A549 (cell line): ENCODE measurements at regions not wholly inside any gene's neighbourhood (a gene's known extent, or its start where the extent isn't known, plus 50 kb on each side); places are given as distances from the start of the nearest gene placed in this dataset.

Source experiments
- CHD2 ChIP-seq: fragments of 150-350 bp; IDR thresholded peaks from 2 replicates; pipeline ENCODE4 v1.6.1; 2014; ENCODE audit warnings: low read length; ENCODE audit not compliant: partially characterized antibody
- FOXS1 ChIP-seq: fragments of 250-450 bp; sonication (Bioruptor Pico); IDR thresholded peaks from 2 replicates; pipeline ENCODE4 v1.5.0; 2020; ENCODE audit warnings: mild to moderate bottlenecking, moderate library complexity
- POLR2A ChIP-seq: IDR thresholded peaks from 2 replicates; pipeline ENCODE4 v1.6.1; 2012; ENCODE audit warnings: mild to moderate bottlenecking, low read length
- RAD21 ChIP-seq, 2 experiments: fragments of >200 bp in 1 of 2; sonication (Bioruptor Twin) in 1 of 2; formaldehyde crosslinking in 1 of 2; IDR thresholded peaks in 1 of 2; conservative IDR thresholded peaks in 1 of 2; 2 replicates in 1 of 2; 3 replicates in 1 of 2; pipeline ENCODE4 v1.6.1; 2012 to 2018; ENCODE audit warnings: inconsistent platforms in 1 of 2
- RFX5 ChIP-seq: fragments of 450-650 bp; IDR thresholded peaks from 2 replicates; pipeline ENCODE4 v1.7.1; 2014; ENCODE audit warnings: antibody characterized with exemption, mild to moderate bottlenecking, moderate library complexity
- SMC3 ChIP-seq: fragments of >200 bp; sonication (Bioruptor Twin); formaldehyde crosslinking; IDR thresholded peaks from 3 replicates; pipeline ENCODE4 v1.6.1; 2018; ENCODE audit warnings: inconsistent platforms
- TF ChIP-seq, protein P1 (sequence below): fragments of >200 bp; sonication (Bioruptor Twin); formaldehyde crosslinking; IDR thresholded peaks from 3 replicates; pipeline ENCODE4 v1.5.1; 2016
- TF ChIP-seq, protein P2 (sequence below): fragments of 450-650 bp; IDR thresholded peaks from 2 replicates; pipeline ENCODE4 v1.6.1; 2014; ENCODE audit warnings: antibody characterized with exemption
- TF ChIP-seq, protein P3 (sequence below): IDR thresholded peaks from 2 replicates; pipeline ENCODE4 v1.6.1; 2012
- TF ChIP-seq, protein P4 (sequence below): fragments of >200 bp; sonication (Bioruptor Twin); formaldehyde crosslinking; IDR thresholded peaks from 3 replicates; pipeline ENCODE4 v1.6.1; 2016
- TF ChIP-seq, protein P5 (sequence below): fragments of 200-600 bp; sonication (generic); IDR thresholded peaks from 2 replicates; pipeline ENCODE4 v1.6.1; 2016; ENCODE audit warnings: antibody characterized with exemption, mild to moderate bottlenecking, moderate library complexity

DNA sequence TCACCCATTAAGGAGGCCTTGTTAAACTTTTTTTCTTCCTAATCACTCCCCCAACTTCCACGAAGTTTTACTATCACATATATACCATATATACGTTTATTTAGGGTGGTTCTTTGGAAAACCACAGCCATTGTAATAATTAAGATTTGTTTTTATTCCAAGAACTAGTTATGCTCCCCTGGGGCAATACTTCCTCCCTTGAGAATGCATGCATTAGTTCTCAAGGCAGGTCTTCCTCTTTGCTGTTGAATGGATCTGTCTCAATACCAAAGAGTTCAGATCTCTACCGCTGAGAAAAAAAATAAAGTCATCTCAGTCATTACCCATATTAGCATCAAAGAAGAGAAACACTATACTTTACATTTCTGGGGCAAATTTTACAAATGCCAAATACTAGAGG, 567.7 kb upstream of the RGS18 start:
- TF ChIP-seq RFX5 = no peak
- TF ChIP-seq, protein P1, sequence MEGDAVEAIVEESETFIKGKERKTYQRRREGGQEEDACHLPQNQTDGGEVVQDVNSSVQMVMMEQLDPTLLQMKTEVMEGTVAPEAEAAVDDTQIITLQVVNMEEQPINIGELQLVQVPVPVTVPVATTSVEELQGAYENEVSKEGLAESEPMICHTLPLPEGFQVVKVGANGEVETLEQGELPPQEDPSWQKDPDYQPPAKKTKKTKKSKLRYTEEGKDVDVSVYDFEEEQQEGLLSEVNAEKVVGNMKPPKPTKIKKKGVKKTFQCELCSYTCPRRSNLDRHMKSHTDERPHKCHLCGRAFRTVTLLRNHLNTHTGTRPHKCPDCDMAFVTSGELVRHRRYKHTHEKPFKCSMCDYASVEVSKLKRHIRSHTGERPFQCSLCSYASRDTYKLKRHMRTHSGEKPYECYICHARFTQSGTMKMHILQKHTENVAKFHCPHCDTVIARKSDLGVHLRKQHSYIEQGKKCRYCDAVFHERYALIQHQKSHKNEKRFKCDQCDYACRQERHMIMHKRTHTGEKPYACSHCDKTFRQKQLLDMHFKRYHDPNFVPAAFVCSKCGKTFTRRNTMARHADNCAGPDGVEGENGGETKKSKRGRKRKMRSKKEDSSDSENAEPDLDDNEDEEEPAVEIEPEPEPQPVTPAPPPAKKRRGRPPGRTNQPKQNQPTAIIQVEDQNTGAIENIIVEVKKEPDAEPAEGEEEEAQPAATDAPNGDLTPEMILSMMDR = no peak
- TF ChIP-seq CHD2 = no peak
- TF ChIP-seq, protein P2, sequence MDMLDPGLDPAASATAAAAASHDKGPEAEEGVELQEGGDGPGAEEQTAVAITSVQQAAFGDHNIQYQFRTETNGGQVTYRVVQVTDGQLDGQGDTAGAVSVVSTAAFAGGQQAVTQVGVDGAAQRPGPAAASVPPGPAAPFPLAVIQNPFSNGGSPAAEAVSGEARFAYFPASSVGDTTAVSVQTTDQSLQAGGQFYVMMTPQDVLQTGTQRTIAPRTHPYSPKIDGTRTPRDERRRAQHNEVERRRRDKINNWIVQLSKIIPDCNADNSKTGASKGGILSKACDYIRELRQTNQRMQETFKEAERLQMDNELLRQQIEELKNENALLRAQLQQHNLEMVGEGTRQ = no peak
- TF ChIP-seq POLR2A = no peak
- TF ChIP-seq, protein P3, sequence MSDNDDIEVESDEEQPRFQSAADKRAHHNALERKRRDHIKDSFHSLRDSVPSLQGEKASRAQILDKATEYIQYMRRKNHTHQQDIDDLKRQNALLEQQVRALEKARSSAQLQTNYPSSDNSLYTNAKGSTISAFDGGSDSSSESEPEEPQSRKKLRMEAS = no peak
- no peak for TF ChIP-seq RAD21 (conservative IDR thresholded peaks at IDR 0.05 in 1 of 2, IDR thresholded peaks at IDR 0.05 in 1 of 2)
- TF ChIP-seq FOXS1 = no peak
- TF ChIP-seq, protein P4, sequence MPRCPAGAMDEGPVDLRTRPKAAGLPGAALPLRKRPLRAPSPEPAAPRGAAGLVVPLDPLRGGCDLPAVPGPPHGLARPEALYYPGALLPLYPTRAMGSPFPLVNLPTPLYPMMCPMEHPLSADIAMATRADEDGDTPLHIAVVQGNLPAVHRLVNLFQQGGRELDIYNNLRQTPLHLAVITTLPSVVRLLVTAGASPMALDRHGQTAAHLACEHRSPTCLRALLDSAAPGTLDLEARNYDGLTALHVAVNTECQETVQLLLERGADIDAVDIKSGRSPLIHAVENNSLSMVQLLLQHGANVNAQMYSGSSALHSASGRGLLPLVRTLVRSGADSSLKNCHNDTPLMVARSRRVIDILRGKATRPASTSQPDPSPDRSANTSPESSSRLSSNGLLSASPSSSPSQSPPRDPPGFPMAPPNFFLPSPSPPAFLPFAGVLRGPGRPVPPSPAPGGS = no peak
- TF ChIP-seq SMC3 = no peak
- TF ChIP-seq, protein P5, sequence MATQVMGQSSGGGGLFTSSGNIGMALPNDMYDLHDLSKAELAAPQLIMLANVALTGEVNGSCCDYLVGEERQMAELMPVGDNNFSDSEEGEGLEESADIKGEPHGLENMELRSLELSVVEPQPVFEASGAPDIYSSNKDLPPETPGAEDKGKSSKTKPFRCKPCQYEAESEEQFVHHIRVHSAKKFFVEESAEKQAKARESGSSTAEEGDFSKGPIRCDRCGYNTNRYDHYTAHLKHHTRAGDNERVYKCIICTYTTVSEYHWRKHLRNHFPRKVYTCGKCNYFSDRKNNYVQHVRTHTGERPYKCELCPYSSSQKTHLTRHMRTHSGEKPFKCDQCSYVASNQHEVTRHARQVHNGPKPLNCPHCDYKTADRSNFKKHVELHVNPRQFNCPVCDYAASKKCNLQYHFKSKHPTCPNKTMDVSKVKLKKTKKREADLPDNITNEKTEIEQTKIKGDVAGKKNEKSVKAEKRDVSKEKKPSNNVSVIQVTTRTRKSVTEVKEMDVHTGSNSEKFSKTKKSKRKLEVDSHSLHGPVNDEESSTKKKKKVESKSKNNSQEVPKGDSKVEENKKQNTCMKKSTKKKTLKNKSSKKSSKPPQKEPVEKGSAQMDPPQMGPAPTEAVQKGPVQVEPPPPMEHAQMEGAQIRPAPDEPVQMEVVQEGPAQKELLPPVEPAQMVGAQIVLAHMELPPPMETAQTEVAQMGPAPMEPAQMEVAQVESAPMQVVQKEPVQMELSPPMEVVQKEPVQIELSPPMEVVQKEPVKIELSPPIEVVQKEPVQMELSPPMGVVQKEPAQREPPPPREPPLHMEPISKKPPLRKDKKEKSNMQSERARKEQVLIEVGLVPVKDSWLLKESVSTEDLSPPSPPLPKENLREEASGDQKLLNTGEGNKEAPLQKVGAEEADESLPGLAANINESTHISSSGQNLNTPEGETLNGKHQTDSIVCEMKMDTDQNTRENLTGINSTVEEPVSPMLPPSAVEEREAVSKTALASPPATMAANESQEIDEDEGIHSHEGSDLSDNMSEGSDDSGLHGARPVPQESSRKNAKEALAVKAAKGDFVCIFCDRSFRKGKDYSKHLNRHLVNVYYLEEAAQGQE = no peak
